Spleen (tissue), 3 donors: ENCODE measurements at regions not wholly inside any gene's neighbourhood (a gene's known extent, or its start where the extent isn't known, plus 50 kb on each side); places are given as distances from the start of the nearest gene placed in this dataset.

Source experiments
- POLR2A ChIP-seq, 3 donors: fragments of 450-650 bp; IDR thresholded peaks; one replicate each; pipeline ENCODE4 v1.5.1; 2017; ENCODE audit warnings: antibody characterized with exemption in 3 of 3, mild to moderate bottlenecking in 1 of 3
- POLR2AphosphoS5 ChIP-seq, 3 donors: sonication (generic); formaldehyde crosslinking; IDR thresholded peaks; one replicate each; pipeline ENCODE4 v1.5.1; 2017; ENCODE audit warnings: antibody characterized with exemption in 3 of 3

- TF ChIP-seq POLR2AphosphoS5 (IDR thresholded peaks at IDR 0.05) (no peak), POLR2A (IDR thresholded peaks at IDR 0.05) (no peak)
Observed at GRCh38 chr1:67608661-67609576, 76.1 kb upstream of the GADD45A start.
